ENCODE measurements at regions not wholly inside any gene's neighbourhood (a gene's known extent, or its start where the extent isn't known, plus 50 kb on each side); places are given as distances from the start of the nearest gene placed in this dataset.

DNA sequence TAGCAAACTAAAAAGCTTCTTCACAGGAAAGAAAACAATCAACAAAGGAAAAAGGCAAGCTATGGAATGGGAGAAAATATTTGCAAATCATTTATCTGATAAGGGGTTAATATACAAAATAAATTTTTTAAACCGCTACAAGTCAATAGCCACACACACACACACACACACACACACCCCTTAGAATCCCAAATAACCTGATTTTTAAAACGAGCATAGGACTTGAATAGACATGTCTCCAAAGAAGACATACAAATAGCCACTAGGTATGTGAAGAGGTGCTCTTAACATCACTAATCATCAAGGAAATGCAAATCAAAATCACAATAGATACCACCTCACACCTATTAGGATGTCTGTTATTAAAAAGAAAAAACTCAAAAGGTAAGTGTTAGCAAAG is 187.7 kb downstream of the TRIM27 start:
- DNase-seq (ENCODE audit: low spot score): no peak

DNA sequence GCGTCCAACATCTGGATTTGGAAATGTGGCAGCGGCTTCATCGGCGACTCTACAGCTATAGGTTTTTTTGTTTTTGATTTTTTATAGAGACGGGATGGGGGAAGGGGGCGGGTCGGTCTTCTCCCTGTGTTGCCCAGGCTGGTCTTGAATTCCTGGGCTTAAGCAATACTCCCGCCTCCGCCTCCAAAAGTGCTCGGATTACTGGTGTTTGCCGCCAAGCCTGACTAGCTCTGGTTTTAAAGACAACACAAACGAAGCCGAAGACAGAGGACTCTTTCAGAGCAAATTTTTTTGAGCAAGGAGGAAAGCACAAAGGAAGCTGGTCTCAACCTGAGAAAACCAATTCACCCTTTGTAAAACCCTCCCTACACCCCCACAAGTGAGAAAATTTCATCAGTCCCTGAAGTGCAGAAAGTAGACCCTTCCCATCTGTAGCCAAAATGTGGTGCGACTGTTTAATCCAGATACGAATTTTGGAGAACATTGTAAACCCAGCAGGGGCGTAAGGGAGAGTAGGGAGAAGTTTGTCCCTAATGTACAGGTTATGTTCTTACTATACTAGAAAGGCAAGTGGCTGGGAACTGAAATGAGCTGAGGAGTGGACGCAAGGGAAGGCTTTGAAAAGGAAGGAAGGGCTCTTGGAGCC is 185.9 kb downstream of the TRIM27 start:
- DNase-seq (ENCODE audit: low spot score): no peak

DNA sequence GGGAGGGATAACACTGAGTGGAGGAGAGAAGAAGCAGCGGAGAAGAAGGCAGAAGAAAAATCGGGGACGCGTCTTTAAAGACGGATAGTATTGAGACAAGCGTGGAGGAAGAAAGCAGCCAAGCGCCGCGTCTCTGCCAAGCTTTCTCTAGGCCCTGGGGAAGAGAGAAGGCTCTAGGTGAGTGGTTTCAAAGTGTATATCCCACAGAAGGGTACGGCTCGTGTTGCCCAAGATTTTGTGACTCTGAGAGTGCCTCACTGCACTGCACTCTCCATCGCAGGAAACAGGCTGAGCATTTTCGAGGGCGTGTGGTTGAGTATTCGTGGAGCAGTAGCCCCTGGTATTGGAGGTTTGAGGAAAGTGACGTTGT is 185.4 kb downstream of the TRIM27 start:
- DNase-seq (ENCODE audit: low spot score): no peak

DNA sequence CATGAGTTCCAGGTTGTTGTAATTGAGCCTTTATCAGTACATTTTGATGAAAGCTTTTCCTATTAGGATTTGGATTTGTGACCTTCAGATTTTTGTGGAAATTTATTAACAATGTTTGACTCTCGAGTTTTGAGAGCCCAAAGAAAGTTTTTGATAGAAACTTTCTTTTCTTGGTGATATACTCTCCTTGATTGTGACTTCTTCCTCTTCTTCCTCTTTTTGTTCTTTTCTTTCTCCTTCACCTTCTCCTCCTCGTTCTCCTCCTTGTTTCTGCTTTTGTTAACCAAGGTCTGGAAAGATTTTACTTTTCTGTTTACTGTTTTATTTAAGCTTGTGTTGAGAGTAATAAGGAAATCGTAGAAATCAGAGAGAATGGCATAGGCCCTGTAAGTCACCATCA is 182.4 kb downstream of the TRIM27 start:
- DNase-seq (ENCODE audit: low spot score): no peak

DNA sequence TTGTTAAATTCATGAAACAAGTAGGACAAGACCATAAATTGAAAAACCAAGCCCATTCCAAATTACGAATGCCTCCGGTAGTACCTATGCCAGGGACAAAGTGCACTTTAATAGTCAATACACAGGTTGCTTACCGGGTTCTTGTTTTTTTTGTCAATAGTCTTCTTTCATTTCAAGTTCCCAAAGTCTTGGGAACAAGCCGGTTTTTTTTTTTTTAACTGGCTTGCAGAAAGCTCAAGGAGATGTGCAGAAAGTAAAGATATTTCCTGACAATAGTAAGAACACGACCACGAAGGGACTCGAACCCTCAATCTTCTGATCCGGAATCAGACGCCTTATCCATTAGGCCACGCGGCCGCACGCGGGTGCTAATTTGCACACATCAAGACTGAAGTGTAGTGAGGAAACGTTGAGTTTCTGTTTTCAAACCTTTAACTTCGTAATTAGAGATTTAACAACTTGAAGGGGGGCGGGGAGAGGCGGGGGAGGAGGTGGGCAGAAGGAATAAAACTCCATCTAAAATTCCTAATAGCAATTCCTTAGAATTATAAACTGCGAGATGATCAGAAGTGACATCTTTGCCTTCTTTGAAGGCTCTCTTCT is 181.0 kb downstream of the TRIM27 start:
- no peak for DNase-seq (ENCODE audit: low spot score)

DNA sequence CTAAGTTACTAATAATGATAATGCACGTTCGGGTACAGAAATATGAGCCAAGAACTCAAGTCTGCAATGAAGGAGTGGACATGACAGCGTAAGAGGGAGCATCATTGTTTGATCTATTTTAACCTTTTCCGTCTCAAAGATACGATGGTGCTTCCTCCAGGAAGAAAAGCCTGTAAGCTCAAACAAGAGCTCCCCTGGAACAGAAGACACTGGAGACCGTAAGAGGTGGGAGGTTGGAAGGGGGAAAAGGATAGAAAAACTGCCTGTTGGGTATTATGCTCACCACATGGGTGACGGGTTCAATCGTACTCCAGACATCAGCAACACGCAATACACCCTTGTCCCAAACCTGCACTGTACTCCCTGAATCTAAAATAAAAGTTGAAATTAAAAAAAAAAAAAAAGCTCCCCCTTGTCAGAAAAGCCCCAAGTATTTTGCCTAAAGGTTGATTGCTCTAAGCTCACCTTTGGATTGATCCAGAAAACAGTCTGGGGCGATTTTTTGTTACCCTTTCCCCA is 180.5 kb downstream of the TRIM27 start:
- DNase-seq (ENCODE audit: low spot score): no peak

DNA sequence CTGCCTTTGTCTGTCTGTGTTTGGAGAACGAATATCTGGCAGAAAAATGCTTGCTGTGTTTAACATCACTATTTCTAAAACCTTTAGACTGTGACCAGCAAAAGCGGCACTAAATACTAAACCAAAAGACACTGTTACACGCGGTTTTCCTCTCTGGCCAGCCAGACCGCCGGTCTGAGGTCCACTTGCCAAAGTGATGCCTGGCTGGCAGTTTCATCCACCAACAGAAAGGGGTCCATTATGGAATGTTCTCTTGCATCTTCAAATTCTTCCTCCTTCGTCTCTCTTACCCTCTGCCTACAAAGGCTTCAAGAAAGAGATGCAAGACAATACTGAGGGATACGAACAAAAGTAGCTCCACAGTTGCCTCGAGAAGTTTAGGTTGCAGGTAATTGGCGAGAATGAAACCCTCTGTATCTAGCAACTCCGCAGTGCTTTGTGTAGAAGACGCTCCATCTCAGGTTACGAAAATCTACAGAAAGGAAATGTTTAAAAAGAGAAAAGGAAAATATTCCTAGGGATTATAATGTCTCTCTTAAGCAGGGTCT is 176.6 kb downstream of the TRIM27 start:
- DNase-seq (ENCODE audit: low spot score): no peak

DNA sequence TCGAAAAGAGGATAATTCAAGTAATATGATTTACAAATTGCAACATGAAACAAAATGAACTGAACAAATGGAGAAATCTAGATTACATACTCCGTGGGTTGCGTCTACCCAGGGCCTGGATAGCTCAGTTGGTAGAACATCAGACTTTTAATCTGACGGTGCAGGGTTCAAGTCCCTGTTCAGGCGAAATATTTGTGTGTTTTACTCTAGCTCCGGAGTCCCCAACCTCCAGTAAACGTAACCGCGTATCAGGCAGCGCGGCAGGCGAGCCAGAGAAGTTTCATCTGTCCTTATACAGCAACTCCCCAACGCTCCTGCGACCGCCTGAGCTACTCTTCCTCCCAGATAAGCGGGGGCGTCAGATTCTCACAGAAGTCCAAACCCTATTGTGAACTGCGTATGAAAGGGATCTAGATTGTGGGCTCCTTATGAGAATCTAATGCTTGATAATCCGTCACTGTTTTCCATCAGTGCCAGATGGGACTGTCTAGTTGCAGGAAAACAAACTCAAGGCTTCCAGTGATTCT is 176.1 kb downstream of the TRIM27 start:
- DNase-seq (ENCODE audit: low spot score): peak; percentile 7

DNA sequence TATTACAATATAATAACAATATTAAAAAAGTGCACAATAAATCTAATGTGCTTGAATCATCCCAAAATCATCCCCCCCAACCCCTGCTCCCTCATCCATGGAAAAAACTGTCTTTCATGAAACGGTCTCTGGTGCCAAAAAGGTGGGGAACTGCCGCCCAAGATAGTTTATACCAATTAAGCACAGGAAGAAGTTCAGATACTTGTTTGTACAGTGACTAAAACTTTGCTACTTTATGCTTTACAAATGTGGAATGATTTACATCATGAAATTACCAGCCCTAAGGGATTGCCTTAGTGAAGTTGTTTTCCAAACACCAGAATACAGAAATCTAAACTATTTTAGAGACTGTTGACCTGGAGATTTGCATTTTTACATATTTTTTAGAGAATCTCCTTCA is 175.6 kb downstream of the TRIM27 start:
- DNase-seq (ENCODE audit: low spot score): no peak

DNA sequence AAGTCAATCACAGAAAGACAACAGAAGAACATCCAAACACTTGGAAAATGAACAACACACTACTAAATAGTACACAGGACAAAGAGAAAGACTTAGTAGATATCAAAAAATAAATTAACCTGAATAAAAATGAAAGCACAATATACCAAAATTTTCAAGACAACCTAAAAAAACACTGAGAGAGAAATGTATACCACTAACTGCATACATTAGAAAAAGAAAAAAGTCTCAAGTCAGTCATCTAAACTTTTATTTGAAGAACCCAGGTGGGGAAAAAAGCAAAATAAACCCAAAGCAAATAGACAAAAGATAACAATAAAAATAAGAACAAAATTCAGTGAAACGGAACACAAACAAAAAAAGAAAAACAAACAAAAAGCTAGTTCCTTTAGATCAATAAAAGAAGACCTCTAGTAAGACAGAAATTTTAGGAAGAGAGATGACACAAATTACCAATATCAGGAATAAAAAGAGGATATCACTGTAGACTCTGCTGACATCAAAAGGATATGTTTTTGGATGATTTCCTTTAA is 172.8 kb downstream of the TRIM27 start:
- no peak for DNase-seq (ENCODE audit: low spot score)

DNA sequence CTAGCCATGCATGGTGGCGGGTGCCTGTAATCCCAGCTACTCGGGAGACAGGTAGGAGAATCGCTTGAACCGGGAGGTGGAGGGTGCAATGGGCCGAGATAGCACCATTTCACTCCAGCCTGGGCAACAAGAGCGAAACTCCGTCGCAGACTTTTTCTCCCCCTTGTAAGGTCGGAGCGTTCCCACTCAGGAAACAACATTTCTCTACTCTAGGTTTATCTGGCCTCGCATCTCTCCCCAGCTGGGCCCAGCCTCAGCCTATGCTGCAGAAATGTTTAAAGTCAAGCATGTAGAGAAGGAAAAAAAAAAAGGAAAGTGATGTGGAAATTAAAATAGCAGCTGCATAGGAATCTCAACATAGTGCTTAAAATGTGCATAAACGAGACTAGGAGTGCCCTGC is 172.3 kb downstream of the TRIM27 start:
- DNase-seq (ENCODE audit: low spot score): no peak

DNA sequence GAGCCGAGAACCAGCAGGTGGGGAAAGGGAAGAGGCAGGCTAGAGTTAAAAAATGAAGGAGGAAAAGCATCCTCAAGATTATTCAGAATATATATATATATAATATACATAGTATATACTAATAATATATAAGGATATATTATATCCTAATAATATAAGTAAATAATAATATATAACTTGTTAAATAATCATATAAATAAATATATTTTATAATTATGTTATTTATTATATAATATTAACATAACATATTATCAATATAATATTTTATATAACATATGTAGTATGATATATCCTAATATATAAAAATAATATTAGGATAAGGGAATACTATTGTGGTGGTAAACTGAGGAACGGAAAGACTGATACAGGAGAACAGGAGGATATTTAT is 171.8 kb downstream of the TRIM27 start:
- DNase-seq (ENCODE audit: low spot score): no peak

DNA sequence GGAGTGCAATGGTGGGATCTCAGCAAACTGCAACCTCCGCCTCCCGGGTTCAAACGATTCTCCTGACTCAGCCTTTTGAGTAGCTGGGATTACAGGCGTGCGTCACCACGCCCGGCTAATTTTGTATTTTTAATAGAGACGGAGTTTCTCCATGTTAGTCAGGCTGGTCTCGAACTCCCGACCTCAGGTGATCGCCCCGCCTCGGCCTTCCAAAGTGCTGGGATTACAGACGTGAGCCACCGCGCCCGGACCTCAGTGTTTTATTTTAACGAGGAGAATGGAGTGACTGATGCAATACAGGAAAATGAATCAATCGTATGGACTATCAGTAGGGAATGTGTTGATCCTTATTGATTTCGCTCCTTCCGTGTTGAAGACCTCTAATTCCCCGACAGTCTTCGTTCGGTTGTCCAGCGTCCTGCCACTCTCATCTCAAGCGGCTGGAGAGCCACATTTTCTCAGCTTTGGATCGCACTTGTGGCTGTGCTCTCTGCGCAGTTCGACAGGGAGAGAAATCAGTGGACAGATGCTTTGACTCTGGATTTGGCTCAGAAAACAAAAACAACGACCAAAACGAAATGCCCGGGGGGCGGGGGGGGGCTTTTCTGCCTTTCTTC is 166.2 kb downstream of the TRIM27 start:
- no peak for DNase-seq (ENCODE audit: low spot score)

DNA sequence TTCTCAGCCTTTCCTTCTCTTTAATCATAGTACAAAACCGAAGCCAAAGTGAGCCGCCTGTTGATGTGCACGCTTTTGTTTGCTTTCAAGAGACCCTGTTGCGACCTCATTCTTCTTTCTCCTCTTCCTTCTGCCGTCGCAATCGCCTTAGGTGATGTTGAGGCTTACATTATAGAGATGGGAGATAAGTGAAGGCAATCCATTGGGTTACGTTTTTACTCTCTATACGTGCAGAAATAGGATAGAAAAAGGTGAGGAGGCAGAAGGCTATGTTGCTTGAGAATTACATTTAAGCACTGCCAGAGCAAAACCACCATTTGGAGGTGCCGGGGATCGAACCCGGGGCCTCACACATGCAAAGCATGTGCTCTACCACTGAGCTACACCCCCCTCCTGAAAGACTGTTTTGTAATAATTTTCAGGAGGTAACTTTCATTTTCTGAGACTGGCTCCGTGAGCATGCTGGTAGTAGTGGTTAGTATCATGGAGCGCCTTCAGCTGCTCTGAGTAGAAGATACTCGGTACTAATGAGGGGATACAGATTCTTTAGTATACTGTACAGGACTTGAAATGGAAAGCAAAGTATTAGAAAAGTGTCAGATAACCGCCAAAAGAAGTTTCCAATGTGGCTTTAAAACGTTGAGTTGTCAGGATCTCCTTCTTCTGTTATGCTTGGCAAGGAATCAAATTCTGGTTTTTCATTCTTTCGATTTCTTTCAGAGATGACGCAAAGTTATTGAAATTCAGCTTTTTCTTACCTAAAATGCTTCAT is 165.6 kb downstream of the TRIM27 start:
- no peak for DNase-seq (ENCODE audit: low spot score)

DNA sequence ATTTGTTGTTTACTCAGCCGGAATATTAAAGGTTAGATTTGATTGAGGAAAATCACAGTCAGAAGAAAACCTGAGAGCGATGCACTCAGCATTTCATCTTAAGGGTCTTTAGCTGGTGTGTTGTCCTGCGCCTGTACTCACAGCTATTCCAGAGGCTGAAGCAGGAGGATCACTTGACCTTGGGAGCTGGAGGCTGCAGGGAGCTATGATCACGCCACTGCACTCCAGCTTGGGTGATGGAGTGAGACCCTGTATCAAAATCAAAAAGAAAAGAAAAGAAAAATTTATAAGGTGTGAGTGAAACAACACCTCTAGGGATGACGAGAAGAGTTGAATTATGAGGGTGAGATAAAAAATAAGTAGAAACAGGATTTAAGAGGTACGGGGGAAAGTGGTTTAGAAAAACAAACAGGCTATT is 165.0 kb downstream of the TRIM27 start:
- no peak for DNase-seq (ENCODE audit: low spot score)

DNA sequence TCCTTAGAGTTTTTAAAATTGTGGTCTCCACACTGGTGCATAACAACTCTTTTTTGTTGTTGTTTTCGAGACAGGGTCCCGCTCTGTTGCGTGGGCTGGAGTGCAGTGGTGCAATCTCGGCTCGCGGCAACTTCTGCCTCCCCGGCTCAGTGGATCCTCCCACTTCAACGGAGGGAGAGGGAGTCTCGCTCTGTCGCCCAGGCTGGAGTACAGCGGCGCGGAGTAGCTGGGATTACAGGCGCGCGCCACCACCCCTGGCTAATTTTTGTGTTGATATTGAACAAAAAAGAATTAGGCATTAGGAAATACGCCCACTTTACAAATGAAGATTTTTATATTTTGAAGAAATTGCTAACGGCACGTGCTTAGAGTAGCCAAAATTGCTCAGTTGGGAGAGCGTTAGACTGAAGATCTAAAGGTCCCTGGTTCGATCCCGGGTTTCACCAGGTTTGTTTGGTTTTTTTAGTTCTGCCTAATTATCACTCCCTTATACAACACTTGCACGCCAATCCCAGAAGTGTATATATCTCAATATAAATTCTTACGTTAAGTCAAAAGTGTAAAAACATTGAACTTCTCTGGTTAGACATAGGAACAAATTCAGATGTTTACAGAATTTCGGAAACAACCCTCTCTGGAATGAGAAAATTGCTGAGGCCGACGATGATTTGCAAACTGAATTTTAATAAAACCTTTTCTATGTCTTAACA is 159.6 kb downstream of the TRIM27 start:
- DNase-seq (ENCODE audit: low spot score): no peak

DNA sequence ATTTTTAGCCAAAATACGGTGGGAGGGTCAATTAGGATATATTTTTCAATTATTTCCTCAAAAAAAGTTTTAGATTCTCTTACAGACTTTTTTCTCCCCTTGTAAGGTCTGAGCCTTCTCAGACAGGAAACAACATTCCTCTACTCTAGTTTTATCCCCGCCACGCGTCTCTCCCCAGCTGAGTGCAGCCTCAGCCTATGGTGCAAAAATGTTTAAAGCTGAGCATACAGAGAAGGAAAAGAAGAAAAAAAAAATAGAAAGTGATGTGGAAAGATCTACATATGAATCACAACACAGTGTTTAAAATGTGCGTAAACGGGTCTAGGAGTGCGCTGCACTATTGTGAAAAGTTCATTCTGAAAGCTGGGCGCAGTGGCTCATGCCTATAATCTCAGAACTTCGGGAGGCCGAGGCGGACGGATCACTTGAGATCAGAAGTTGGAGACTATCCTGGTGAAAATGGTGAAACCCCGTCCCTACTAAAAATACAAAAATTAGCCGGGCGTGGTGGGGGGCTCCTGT is 159.0 kb downstream of the TRIM27 start:
- no peak for DNase-seq (ENCODE audit: low spot score)

DNA sequence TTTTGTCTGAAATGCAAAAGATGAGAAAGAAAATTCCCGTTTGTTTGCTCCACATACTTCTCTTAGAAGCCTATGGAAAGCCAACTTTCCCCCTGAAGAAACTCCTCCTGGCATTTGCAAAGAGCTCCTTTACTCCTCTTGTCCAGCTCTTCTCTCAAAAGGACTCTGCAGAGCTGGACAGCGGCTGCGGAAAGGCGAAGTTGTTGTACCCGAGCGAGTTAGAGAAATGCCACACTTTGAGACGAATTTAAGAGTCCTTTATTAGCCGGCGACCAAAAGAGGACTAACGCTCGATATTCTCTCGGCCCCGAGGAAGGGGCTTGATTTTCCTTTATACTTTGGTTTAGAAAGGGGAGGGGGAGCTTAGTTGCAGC is 157.8 kb downstream of the TRIM27 start:
- DNase-seq (ENCODE audit: low spot score): no peak

DNA sequence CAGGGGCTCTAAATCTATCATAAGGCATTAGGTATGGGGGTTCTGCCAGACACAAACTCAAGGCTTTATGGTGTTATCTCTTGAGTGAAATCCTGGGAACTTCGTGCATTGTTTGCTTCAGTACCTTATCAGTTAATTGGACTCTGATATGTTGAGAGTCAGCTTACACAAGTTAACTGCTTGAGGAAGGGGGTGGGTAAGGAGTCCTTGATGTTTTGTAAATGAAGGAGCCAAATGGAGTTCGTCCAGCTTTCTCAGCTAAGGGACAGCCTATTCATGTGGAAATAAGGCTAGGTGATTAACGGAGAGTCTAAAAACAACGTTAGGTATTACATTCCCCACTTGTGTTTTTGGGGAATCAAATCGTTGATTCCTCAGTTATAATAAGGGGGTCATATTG is 157.4 kb downstream of the TRIM27 start:
- DNase-seq (ENCODE audit: low spot score): no peak

DNA sequence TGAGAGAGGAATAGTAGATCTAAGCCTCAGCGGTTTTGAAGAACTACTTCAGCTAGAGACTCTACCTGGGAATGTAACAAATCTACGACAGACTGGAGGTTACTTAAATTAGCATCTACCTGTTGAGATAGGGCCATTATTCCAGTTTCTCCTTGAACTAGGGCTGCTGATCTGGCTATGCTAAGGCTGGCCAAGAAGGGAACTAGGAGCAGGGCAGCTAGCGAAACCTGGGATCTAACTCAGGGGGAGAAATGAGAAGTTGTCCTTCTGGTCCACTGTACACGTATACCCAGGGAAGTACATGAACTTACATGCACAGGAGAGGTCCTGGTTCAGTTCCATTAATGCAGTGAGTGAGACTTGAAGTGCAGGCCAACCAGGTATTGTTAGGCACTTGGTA is 156.7 kb downstream of the TRIM27 start:
- DNase-seq (ENCODE audit: low spot score): no peak

DNA sequence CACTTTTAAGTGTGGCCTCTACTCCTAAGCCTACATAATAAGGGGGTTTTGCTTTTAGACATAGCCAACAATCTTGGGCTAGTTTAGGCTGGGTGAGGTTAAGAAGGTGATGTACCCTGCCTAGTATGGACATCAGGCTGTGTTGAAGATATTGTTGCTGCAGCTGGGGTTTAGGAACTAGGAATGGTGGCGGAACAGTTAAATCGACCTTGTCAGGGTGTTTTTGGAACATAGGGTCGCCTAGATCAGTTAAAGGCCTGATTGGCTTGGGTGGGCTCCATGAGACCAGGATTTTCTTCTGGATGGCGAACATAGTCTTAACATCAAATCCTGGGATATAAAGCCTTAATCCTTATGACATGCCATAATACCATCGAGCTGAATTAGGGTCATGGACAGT is 156.1 kb downstream of the TRIM27 start:
- DNase-seq (ENCODE audit: low spot score): no peak
